H9 (cell line): ENCODE measurements at regions not wholly inside any gene's neighbourhood (a gene's known extent, or its start where the extent isn't known, plus 50 kb on each side); places are given as distances from the start of the nearest gene placed in this dataset.

ENCODE experiments used
- DNase-seq: peaks from one replicate; pipeline ENCODE4 v3.0.0-alpha.2; 2017
- H2AFZ ChIP-seq: one replicate; pipeline ENCODE4 v1.6.1; 2013; ENCODE audit warnings: mild to moderate bottlenecking, low read length, control low read depth, moderate library complexity
- H2AK5ac ChIP-seq: 2 replicates; pipeline ENCODE4 v1.6.1; 2013; ENCODE audit warnings: low read length, control low read depth, mixed read lengths; ENCODE audit not compliant: insufficient read length
- H2BK120ac ChIP-seq: one replicate; pipeline ENCODE4 v1.6.1; 2013; ENCODE audit warnings: low read depth, mild to moderate bottlenecking, low read length, control low read depth, inconsistent platforms; ENCODE audit not compliant: poor library complexity, severe bottlenecking
- H2BK12ac ChIP-seq: 2 replicates; pipeline ENCODE4 v1.6.1; 2013; ENCODE audit warnings: low read length, control low read depth, mixed read lengths, low read depth; ENCODE audit not compliant: insufficient read length
- H2BK15ac ChIP-seq: 2 replicates; pipeline ENCODE4 v1.6.1; 2013; ENCODE audit warnings: low read depth, low read length, control low read depth
- H2BK20ac ChIP-seq: one replicate; pipeline ENCODE4 v1.6.1; 2013; ENCODE audit warnings: low read depth, mild to moderate bottlenecking, low read length, control low read depth, inconsistent platforms; ENCODE audit not compliant: poor library complexity, severe bottlenecking
- H2BK5ac ChIP-seq: 2 replicates; pipeline ENCODE4 v1.6.1; 2013; ENCODE audit warnings: low read length, control low read depth, mixed read lengths; ENCODE audit not compliant: insufficient read length
- H3K14ac ChIP-seq: 2 replicates; pipeline ENCODE4 v1.6.1; 2013; ENCODE audit warnings: low read length, control low read depth; ENCODE audit not compliant: insufficient read depth
- H3K18ac ChIP-seq: 2 replicates; pipeline ENCODE4 v1.6.1; 2013; ENCODE audit warnings: low read depth, mild to moderate bottlenecking, mixed read lengths, low read length, control low read depth; ENCODE audit not compliant: insufficient read length
- H3K23ac ChIP-seq: 2 replicates; pipeline ENCODE4 v1.6.1; 2013; ENCODE audit warnings: low read length, control low read depth, mixed read lengths, low read depth; ENCODE audit not compliant: insufficient read length
- H3K23me2 ChIP-seq: 2 replicates; pipeline ENCODE4 v1.6.1; 2013; ENCODE audit warnings: low read depth, mild to moderate bottlenecking, mixed read lengths, low read length, control low read depth; ENCODE audit not compliant: insufficient read length, poor library complexity, severe bottlenecking
- H3K27ac ChIP-seq: 2 replicates; pipeline ENCODE4 v1.5.1; 2013; ENCODE audit warnings: low read length, control low read depth, mixed read lengths, low read depth; ENCODE audit not compliant: insufficient read length
- H3K27me3 ChIP-seq: 2 replicates; pipeline ENCODE4 v1.6.1; 2013; ENCODE audit warnings: low read length, control low read depth, inconsistent platforms; ENCODE audit not compliant: insufficient read depth
- H3K4ac ChIP-seq: 2 replicates; pipeline ENCODE4 v1.6.1; 2013; ENCODE audit warnings: low read depth, mild to moderate bottlenecking, control low read depth, inconsistent platforms, low read length, moderate library complexity
- H3K4me1 ChIP-seq: 2 replicates; pipeline ENCODE4 v1.6.1; 2013; ENCODE audit warnings: low read length, control low read depth, inconsistent platforms; ENCODE audit not compliant: insufficient read depth
- H3K4me2 ChIP-seq: 2 replicates; pipeline ENCODE4 v1.6.1; 2013; ENCODE audit warnings: low read length, control low read depth, mixed read lengths; ENCODE audit not compliant: insufficient read length, insufficient read depth
- H3K56ac ChIP-seq: 2 replicates; pipeline ENCODE4 v1.6.1; 2013; ENCODE audit warnings: low read depth, mild to moderate bottlenecking, mixed read lengths, low read length, control low read depth; ENCODE audit not compliant: insufficient read length
- H3K79me1 ChIP-seq: 2 replicates; pipeline ENCODE4 v1.6.1; 2013; ENCODE audit warnings: low read depth, mild to moderate bottlenecking, moderate library complexity, low read length, control low read depth, inconsistent platforms; ENCODE audit not compliant: insufficient read depth, poor library complexity, severe bottlenecking
- H3K79me2 ChIP-seq: 2 replicates; pipeline ENCODE4 v1.6.1; 2013; ENCODE audit warnings: low read length, control low read depth, inconsistent platforms; ENCODE audit not compliant: insufficient read depth
- H3K9ac ChIP-seq: 2 replicates; pipeline ENCODE4 v1.6.1; 2013; ENCODE audit warnings: low read length, control low read depth, mixed read lengths; ENCODE audit not compliant: insufficient read length; ENCODE audit errors: extremely low read depth
- H3K9me3 ChIP-seq: one replicate; pipeline ENCODE4 v1.6.1; 2013; ENCODE audit warnings: low read depth, low read length, inconsistent platforms; ENCODE audit not compliant: control insufficient read depth
- H3T11ph ChIP-seq: one replicate; pipeline ENCODE4 v1.6.1; 2013; ENCODE audit warnings: mild to moderate bottlenecking, low read length, control low read depth, inconsistent platforms
- H4K20me1 ChIP-seq: one replicate; pipeline ENCODE4 v1.6.1; 2013; ENCODE audit not compliant: control insufficient read depth, insufficient read length, insufficient read depth
- H4K5ac ChIP-seq: 2 replicates; pipeline ENCODE4 v1.6.1; 2013; ENCODE audit warnings: low read depth, mild to moderate bottlenecking, mixed read lengths, low read length, control low read depth; ENCODE audit not compliant: insufficient read length
- H4K8ac ChIP-seq: replicated peaks from 2 replicates; pipeline ENCODE4 v1.6.1; 2013; ENCODE audit warnings: low read length, control low read depth, mixed read lengths, low read depth; ENCODE audit not compliant: insufficient read length
- H4K91ac ChIP-seq: 2 replicates; pipeline ENCODE4 v1.6.1; 2013; ENCODE audit warnings: low read depth, mild to moderate bottlenecking, moderate library complexity, mixed read lengths, low read length, control low read depth; ENCODE audit not compliant: insufficient read length
- H3K27ac Mint-ChIP-seq, 3 experiments: 2 replicates in 2 of 3; 3 replicates in 1 of 3; pipeline ENCODE4 v1.8.0; 2020 to 2021; ENCODE audit warnings: mixed read lengths in 3 of 3, mild to moderate bottlenecking in 1 of 3, moderate library complexity in 1 of 3
- H3K27me3 Mint-ChIP-seq: 2 replicates; pipeline ENCODE4 v1.8.0; 2021; ENCODE audit warnings: low read depth, mild to moderate bottlenecking, moderate library complexity, mixed read lengths
- H3K36me3 Mint-ChIP-seq, 3 experiments: 2 replicates in 2 of 3; 3 replicates in 1 of 3; pipeline ENCODE4 v1.8.0; 2020 to 2021; ENCODE audit warnings: low read depth in 3 of 3, mixed read lengths in 3 of 3; ENCODE audit not compliant: insufficient read depth in 1 of 3
- H3K4me1 Mint-ChIP-seq, 2 experiments: 2 replicates each; pipeline ENCODE4 v1.8.0; 2020; ENCODE audit warnings: mixed read lengths in 2 of 2
- H3K4me3 Mint-ChIP-seq, 2 experiments: 2 replicates in 1 of 2; 3 replicates in 1 of 2; pipeline ENCODE4 v1.8.0; 2020 to 2021; ENCODE audit warnings: mild to moderate bottlenecking in 2 of 2, mixed read lengths in 2 of 2, moderate library complexity in 1 of 2
- H3K9me3 Mint-ChIP-seq, 2 experiments: 2 replicates in 1 of 2; 3 replicates in 1 of 2; pipeline ENCODE4 v1.8.0; 2020; ENCODE audit warnings: mild to moderate bottlenecking in 2 of 2, mixed read lengths in 2 of 2, moderate library complexity in 1 of 2
- CTCF ChIP-seq: fragments of 200-600 bp; sonication (generic); conservative IDR thresholded peaks from 3 replicates; pipeline ENCODE4 v1.8.0; 2021; ENCODE audit warnings: antibody characterized with exemption, mild to moderate bottlenecking
- WGBS: extraction: QIAGEN DNeasy Blood & Tissue Kit; methylation state at CpG from one replicate; pipeline ENCODE4 v1.1.7; 2013; ENCODE audit warnings: missing lambda C conversion rate, low lambda C conversion rate, mixed read lengths; ENCODE audit not compliant: insufficient read length; ENCODE audit errors: extremely low coverage; 5-methylcytosine and 5-hydroxymethylcytosine counted together

- TF ChIP-seq CTCF = no peak
- Histone ChIP-seq H3K27ac (no peak overlapping the region), H3K27me3 (no peaks in the 10 kb centered on the region), H2BK20ac (no peak overlapping the region), H4K8ac (no peak overlapping the region), H2BK5ac (no peak overlapping the region), H2AK5ac (no peak overlapping the region), H3K4me2 (no peak overlapping the region), H3T11ph (no peak overlapping the region), H3K23me2 (no peaks in the 10 kb centered on the region), H4K5ac (no peak overlapping the region), H2BK12ac (no peak overlapping the region), H4K20me1 (no peaks in the 10 kb centered on the region), H4K91ac (no peak overlapping the region), H3K9ac (no peak overlapping the region), H3K9me3 (no peaks in the 10 kb centered on the region), H3K79me2 (no peaks in the 10 kb centered on the region), H2AFZ (no peak overlapping the region), H2BK15ac (no peak overlapping the region), H3K56ac (no peak overlapping the region), H3K14ac (no peak overlapping the region), H3K79me1 (no peaks in the 10 kb centered on the region), H3K18ac (no peak overlapping the region), H3K4me1 (peaks cover 14% of the 10 kb centered on the region; the same call in 1 of the 2 replicates), H2BK120ac (no peak overlapping the region), H3K23ac (no peak overlapping the region), H3K4ac (no peak overlapping the region)
- peaks cover 15 to 24% of the 10 kb centered on the region in 2 experiments for H3K9me3 Mint-ChIP-seq
- H3K4me3 Mint-ChIP-seq = no peak overlapping the region; a peak in 1 of 5 replicates
- no peak for DNase-seq
- H3K27me3 Mint-ChIP-seq = no peaks in the 10 kb centered on the region
- peaks cover 2 to 28% (median 22%) of the 10 kb centered on the region in 3 experiments; a peak in 6 of 7 replicates for H3K36me3 Mint-ChIP-seq
- H3K27ac Mint-ChIP-seq = no peak overlapping the region
- no CpG with 5 or more reads among the region's 2 CpGs for WGBS
- H3K4me1 Mint-ChIP-seq = peaks cover 35 to 40% of the 10 kb centered on the region in 2 experiments
Observed at GRCh38 chr3:61334783-61335182, 83.5 kb upstream of the FHIT start.
